Activated T-helper 1 cell treated with anti-CD3 and anti-CD28 coated beads, Interleukin-12 subunit alpha, Interleukin-12 subunit beta, Interleukin-2, Interleukin-4 antibody, amounts not matched to agents 30 ng/mL and 10 ng/mL and 1 ng/mL, durations not matched to agents 14 hours and 24 hours and 36 hours (primary cell): ENCODE measurements at regions not wholly inside any gene's neighbourhood (a gene's known extent, or its start where the extent isn't known, plus 50 kb on each side); places are given as distances from the start of the nearest gene placed in this dataset.

Source experiments
- DNase-seq: peaks from one replicate; pipeline ENCODE4 v3.0.0; 2021; ENCODE audit warnings: low spot score
- H3K27ac Mint-ChIP-seq: one replicate; pipeline ENCODE4 v1.8.0; 2021; ENCODE audit warnings: mild to moderate bottlenecking, mixed read lengths
- H3K27me3 Mint-ChIP-seq: one replicate; pipeline ENCODE4 v1.8.0; 2022; ENCODE audit warnings: mild to moderate bottlenecking, moderate library complexity, mixed read lengths; ENCODE audit not compliant: insufficient read depth
- H3K36me3 Mint-ChIP-seq: one replicate; pipeline ENCODE4 v1.8.0; 2021; ENCODE audit warnings: low read depth, mixed read lengths
- H3K4me1 Mint-ChIP-seq: one replicate; pipeline ENCODE4 v1.8.0; 2021; ENCODE audit warnings: low read depth, mixed read lengths
- H3K4me3 Mint-ChIP-seq: one replicate; pipeline ENCODE4 v1.8.0; 2021; ENCODE audit warnings: mild to moderate bottlenecking, moderate library complexity, mixed read lengths
- H3K9me3 Mint-ChIP-seq: one replicate; pipeline ENCODE4 v1.8.0; 2021; ENCODE audit warnings: mixed read lengths
- intact Hi-C: fragments of 100-400 bp; cut with micrococcal nuclease; formaldehyde crosslinking; loops from one replicate; pipeline ENCODE4 v1.15.1; 2024

- Mint-ChIP-seq H3K9me3 (no peaks in the 10 kb centered on the region), H3K27ac (no peak overlapping the region), H3K4me3 (no peak overlapping the region), H3K27me3 (no peaks in the 10 kb centered on the region), H3K4me1 (no peaks in the 10 kb centered on the region), H3K36me3 (no peaks in the 10 kb centered on the region)
- no peak for DNase-seq
- intact Hi-C loops, result no loop called here
Observed at GRCh38 chr3:159528251-159528895, 460.3 kb upstream of the IL12A start.

GRCh38 chr3:159532577-159532976, 456.1 kb upstream of the IL12A start:
- Mint-ChIP-seq H3K27ac (no peak overlapping the region), H3K27me3 (no peaks in the 10 kb centered on the region)

GRCh38 chr3:159534496-159534895, 454.1 kb upstream of the IL12A start:
- Mint-ChIP-seq H3K27me3 (no peaks in the 10 kb centered on the region), H3K9me3 (no peaks in the 10 kb centered on the region), H3K36me3 (no peaks in the 10 kb centered on the region), H3K4me3 (no peak overlapping the region), H3K4me1 (no peaks in the 10 kb centered on the region), H3K27ac (no peak overlapping the region)
- DNase-seq, result no peak
- intact Hi-C loops, result no loop called here

More at GRCh38 chr3:159532577-159532976, 456.1 kb upstream of the IL12A start:
- no peak for DNase-seq
- Mint-ChIP-seq H3K36me3 (no peaks in the 10 kb centered on the region), H3K4me3 (no peak overlapping the region), H3K4me1 (no peaks in the 10 kb centered on the region), H3K9me3 (no peaks in the 10 kb centered on the region)
- intact Hi-C loops, result no loop called here

- H3K9me3 Mint-ChIP-seq, result no peaks in the 10 kb centered on the region
- intact Hi-C loops, result no loop called here
Observed at GRCh38 chr3:159536876-159537275, 451.8 kb upstream of the IL12A start.

GRCh38 chr3:159538507-159538906, 450.1 kb upstream of the IL12A start:
- no peaks in the 10 kb centered on the region for H3K27me3 Mint-ChIP-seq
- no peaks in the 10 kb centered on the region for H3K9me3 Mint-ChIP-seq
- no peaks in the 10 kb centered on the region for H3K36me3 Mint-ChIP-seq

More at GRCh38 chr3:159536876-159537275, 451.8 kb upstream of the IL12A start:
- no peaks in the 10 kb centered on the region for H3K27me3 Mint-ChIP-seq
- DNase-seq, result no peak
- no peaks in the 10 kb centered on the region for H3K36me3 Mint-ChIP-seq
- H3K4me3 Mint-ChIP-seq, result no peak overlapping the region
- H3K27ac Mint-ChIP-seq, result no peak overlapping the region
- no peaks in the 10 kb centered on the region for H3K4me1 Mint-ChIP-seq

GRCh38 chr3:159540882-159541495, 447.6 kb upstream of the IL12A start:
- no peaks in the 10 kb centered on the region for H3K27me3 Mint-ChIP-seq
- H3K9me3 Mint-ChIP-seq, result no peaks in the 10 kb centered on the region
- intact Hi-C loops, result no loop called here
- no peaks in the 10 kb centered on the region for H3K4me1 Mint-ChIP-seq
- no peak for DNase-seq
- H3K4me3 Mint-ChIP-seq, result no peak overlapping the region
- H3K27ac Mint-ChIP-seq, result no peak overlapping the region
- no peaks in the 10 kb centered on the region for H3K36me3 Mint-ChIP-seq

More at GRCh38 chr3:159538507-159538906, 450.1 kb upstream of the IL12A start:
- no peaks in the 10 kb centered on the region for H3K4me1 Mint-ChIP-seq
- intact Hi-C loops, result no loop called here
- no peak overlapping the region for H3K27ac Mint-ChIP-seq
- no peak for DNase-seq
- no peak overlapping the region for H3K4me3 Mint-ChIP-seq

GRCh38 chr3:159548675-159549335, 439.8 kb upstream of the IL12A start:
- H3K27me3 Mint-ChIP-seq, result no peaks in the 10 kb centered on the region
- no peaks in the 10 kb centered on the region for H3K4me1 Mint-ChIP-seq
- intact Hi-C loops, result no loop called here
- H3K36me3 Mint-ChIP-seq, result no peaks in the 10 kb centered on the region
- H3K27ac Mint-ChIP-seq, result no peak overlapping the region
- no peak for DNase-seq
- H3K9me3 Mint-ChIP-seq, result peaks cover 5% of the 10 kb centered on the region
- no peak overlapping the region for H3K4me3 Mint-ChIP-seq

GRCh38 chr3:159555205-159555604, 433.4 kb upstream of the IL12A start:
- H3K9me3 Mint-ChIP-seq, result no peaks in the 10 kb centered on the region
- H3K4me3 Mint-ChIP-seq, result no peak overlapping the region
- no peak for DNase-seq
- no peaks in the 10 kb centered on the region for H3K36me3 Mint-ChIP-seq
- H3K27me3 Mint-ChIP-seq, result no peaks in the 10 kb centered on the region
- no peak overlapping the region for H3K27ac Mint-ChIP-seq
- H3K4me1 Mint-ChIP-seq, result no peaks in the 10 kb centered on the region
- intact Hi-C loops, result no loop called here

- intact Hi-C loops, result no loop called here
- Mint-ChIP-seq H3K36me3 (no peaks in the 10 kb centered on the region), H3K27ac (no peak overlapping the region), H3K9me3 (no peaks in the 10 kb centered on the region), H3K4me3 (no peak overlapping the region), H3K27me3 (no peaks in the 10 kb centered on the region), H3K4me1 (no peaks in the 10 kb centered on the region)
- no peak for DNase-seq
Observed at GRCh38 chr3:159559771-159560170, 428.9 kb upstream of the IL12A start.

GRCh38 chr3:159560214-159560979, 428.2 kb upstream of the IL12A start:
- Mint-ChIP-seq H3K27me3 (no peaks in the 10 kb centered on the region), H3K4me1 (no peaks in the 10 kb centered on the region), H3K36me3 (no peaks in the 10 kb centered on the region), H3K9me3 (no peaks in the 10 kb centered on the region), H3K27ac (no peak overlapping the region), H3K4me3 (no peak overlapping the region)
- intact Hi-C loops, result no loop called here
- no peak for DNase-seq

GRCh38 chr3:159565313-159565712, 423.3 kb upstream of the IL12A start:
- Mint-ChIP-seq H3K4me3 (no peak overlapping the region), H3K27me3 (no peaks in the 10 kb centered on the region), H3K36me3 (no peaks in the 10 kb centered on the region), H3K4me1 (no peaks in the 10 kb centered on the region), H3K27ac (no peak overlapping the region), H3K9me3 (no peaks in the 10 kb centered on the region)
- intact Hi-C loops, result no loop called here
- DNase-seq, result no peak

- peaks cover 2% of the 10 kb centered on the region for H3K27me3 Mint-ChIP-seq
- H3K4me3 Mint-ChIP-seq, result no peak overlapping the region
- intact Hi-C loops, result no loop called here
- no peaks in the 10 kb centered on the region for H3K9me3 Mint-ChIP-seq
- no peaks in the 10 kb centered on the region for H3K36me3 Mint-ChIP-seq
- no peak overlapping the region for H3K27ac Mint-ChIP-seq
- DNase-seq, result no peak
- no peaks in the 10 kb centered on the region for H3K4me1 Mint-ChIP-seq
Observed at GRCh38 chr3:159583662-159584061, 405.0 kb upstream of the IL12A start.

- Mint-ChIP-seq H3K27me3 (peaks cover 2% of the 10 kb centered on the region), H3K36me3 (no peaks in the 10 kb centered on the region), H3K9me3 (no peaks in the 10 kb centered on the region), H3K4me3 (no peak overlapping the region), H3K27ac (no peak overlapping the region), H3K4me1 (no peaks in the 10 kb centered on the region)
- intact Hi-C loops, result no loop called here
- no peak for DNase-seq
Observed at GRCh38 chr3:159584421-159584820, 404.2 kb upstream of the IL12A start.
